NT2/D1 (cell line): ENCODE measurements at regions not wholly inside any gene's neighbourhood (a gene's known extent, or its start where the extent isn't known, plus 50 kb on each side); places are given as distances from the start of the nearest gene placed in this dataset.

ENCODE experiments used
- SUZ12 ChIP-seq: IDR thresholded peaks from 2 replicates; pipeline ENCODE4 v1.6.1; 2011; ENCODE audit not compliant: insufficient read length, insufficient read depth; ENCODE audit errors: extremely low read depth
- YY1 ChIP-seq: IDR thresholded peaks from 2 replicates; pipeline ENCODE4 v1.6.1; 2011; ENCODE audit not compliant: insufficient read length, insufficient read depth

- TF ChIP-seq SUZ12 (no peak), YY1 (no peak)
Measured at GRCh38 chr2:183416753-183417152, 292.5 kb downstream of the NUP35 start.
